Effector memory CD8-positive, alpha-beta T cell (primary cell): ENCODE measurements at regions not wholly inside any gene's neighbourhood (a gene's known extent, or its start where the extent isn't known, plus 50 kb on each side); places are given as distances from the start of the nearest gene placed in this dataset.

Experiments
- ATAC-seq: fragments of 150-1000 bp; cut with Tn5 transposase; replicated peaks from 2 replicates; pipeline ENCODE4 v1.10.0; 2021; ENCODE audit warnings: mild to moderate bottlenecking, moderate library complexity
- DNase-seq, 3 experiments: peaks; one replicate each; pipeline ENCODE4 v3.0.0; 2021
- H3K27ac Mint-ChIP-seq, 2 donors: one replicate each; pipeline ENCODE4 v1.8.0; 2022; ENCODE audit warnings: mild to moderate bottlenecking in 2 of 2, mixed read lengths in 2 of 2, moderate library complexity in 2 of 2
- H3K27me3 Mint-ChIP-seq, 2 donors: one replicate each; pipeline ENCODE4 v1.8.0; 2022; ENCODE audit warnings: mixed read lengths in 2 of 2
- H3K36me3 Mint-ChIP-seq: one replicate; pipeline ENCODE4 v1.8.0; 2022; ENCODE audit warnings: mild to moderate bottlenecking, moderate library complexity, mixed read lengths; ENCODE audit not compliant: insufficient read depth
- H3K4me1 Mint-ChIP-seq, 2 donors: one replicate each; pipeline ENCODE4 v1.8.0; 2022; ENCODE audit warnings: low read depth in 2 of 2, mixed read lengths in 2 of 2
- H3K4me3 Mint-ChIP-seq, 2 donors: one replicate each; pipeline ENCODE4 v1.8.0; 2022; ENCODE audit warnings: mild to moderate bottlenecking in 2 of 2, mixed read lengths in 2 of 2, moderate library complexity in 2 of 2
- H3K9me3 Mint-ChIP-seq, 2 donors: one replicate each; pipeline ENCODE4 v1.8.0; 2022; ENCODE audit warnings: mixed read lengths in 2 of 2

DNA sequence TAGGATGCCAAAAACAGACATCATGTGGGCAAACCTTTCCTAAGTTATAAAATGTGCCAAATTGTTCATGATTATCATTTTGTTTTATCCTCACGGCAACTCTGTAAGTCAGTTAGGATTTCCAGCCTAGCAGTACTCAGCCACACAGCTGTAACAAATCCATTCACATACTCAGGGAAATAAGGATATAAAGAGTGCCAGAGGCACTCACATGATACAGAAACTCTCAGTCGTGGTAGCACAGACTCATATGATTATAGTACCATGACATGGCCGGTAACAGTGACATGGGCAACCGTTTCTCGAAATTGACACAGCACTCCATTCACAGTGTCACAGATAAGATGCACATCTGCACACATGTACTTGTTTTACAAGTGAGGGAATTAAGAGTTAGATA, 344.2 kb downstream of the LRIG3 start:
- H3K4me1 Mint-ChIP-seq, result no peaks in the 10 kb centered on the region
- H3K36me3 Mint-ChIP-seq, result no peaks in the 10 kb centered on the region
- H3K27me3 Mint-ChIP-seq, result no peaks in the 10 kb centered on the region
- H3K9me3 Mint-ChIP-seq, result peaks cover 0 to 5% of the 10 kb centered on the region in 2 donors
- no peak overlapping the region for H3K27ac Mint-ChIP-seq
- ATAC-seq (no peak), DNase-seq (no peak)
- no peak overlapping the region for H3K4me3 Mint-ChIP-seq

DNA sequence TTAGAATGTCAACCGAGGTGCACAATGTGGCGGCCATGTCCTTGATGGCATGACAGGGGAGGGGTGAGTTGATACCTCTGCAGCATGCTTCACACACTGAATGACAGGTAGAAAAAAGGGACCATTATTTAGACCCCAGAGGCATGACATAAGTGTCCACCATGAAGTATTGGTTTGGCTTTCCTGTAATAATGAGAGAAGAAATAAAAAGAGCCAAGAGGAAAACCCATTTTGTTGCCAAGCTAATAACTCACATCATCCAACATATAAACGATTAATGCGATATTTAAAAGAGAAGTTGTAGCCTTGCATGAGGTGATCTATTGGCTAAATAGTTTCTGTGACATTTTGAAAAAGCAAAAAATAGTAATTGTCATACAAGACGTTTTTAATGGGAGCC, 343.4 kb downstream of the LRIG3 start:
- H3K36me3 Mint-ChIP-seq, result no peaks in the 10 kb centered on the region
- H3K27ac Mint-ChIP-seq, result no peak overlapping the region
- DNase-seq (no peak), ATAC-seq (no peak)
- H3K27me3 Mint-ChIP-seq, result no peaks in the 10 kb centered on the region
- H3K4me3 Mint-ChIP-seq, result no peak overlapping the region
- peaks cover 0 to 5% of the 10 kb centered on the region in 2 donors for H3K9me3 Mint-ChIP-seq
- no peaks in the 10 kb centered on the region for H3K4me1 Mint-ChIP-seq

DNA sequence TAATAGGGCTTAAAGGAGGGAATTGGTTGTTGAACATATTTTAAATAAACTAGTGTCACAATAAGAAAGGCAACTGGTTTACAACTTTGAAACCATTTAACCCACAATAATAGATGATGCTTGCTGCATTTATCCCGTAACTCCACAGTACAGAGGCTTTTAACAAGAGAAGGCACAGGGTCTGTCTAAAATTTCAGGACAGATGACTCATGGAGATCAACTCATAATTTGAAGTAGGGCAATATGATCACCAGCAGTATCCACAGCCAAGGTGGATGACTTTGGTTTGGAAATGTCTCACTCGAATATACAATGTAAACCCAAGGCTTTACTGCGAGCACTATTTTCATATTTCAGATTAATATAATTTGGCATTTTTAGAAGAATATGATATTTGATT, 340.2 kb downstream of the LRIG3 start:
- Mint-ChIP-seq H3K4me3 (no peak overlapping the region), H3K27me3 (no peaks in the 10 kb centered on the region), H3K4me1 (no peaks in the 10 kb centered on the region), H3K9me3 (peaks cover 0 to 10% of the 10 kb centered on the region in 2 donors), H3K27ac (no peak overlapping the region), H3K36me3 (no peaks in the 10 kb centered on the region)
- ATAC-seq (no peak), DNase-seq (no peak)

DNA sequence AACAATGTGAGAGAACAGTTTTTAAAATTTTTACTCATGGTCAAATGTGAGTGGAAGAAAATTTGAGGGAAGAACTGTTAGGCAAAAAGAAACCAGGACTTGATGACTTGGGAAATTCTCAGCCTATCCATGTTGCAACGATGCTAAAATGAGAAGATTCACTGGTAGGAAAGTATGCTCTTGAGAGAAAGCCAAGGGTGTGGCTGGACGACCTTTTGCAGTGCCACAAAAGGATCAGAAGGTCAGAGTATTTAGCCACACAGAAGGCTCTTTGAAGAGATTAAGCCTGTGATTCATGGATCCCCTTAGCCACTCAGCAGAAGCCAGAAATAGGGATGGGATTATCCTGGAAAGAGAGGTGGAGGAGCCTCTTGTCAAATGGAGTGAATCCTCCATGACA, 336.8 kb downstream of the LRIG3 start:
- no peaks in the 10 kb centered on the region for H3K27me3 Mint-ChIP-seq
- no peak for DNase-seq
- no peak overlapping the region for H3K27ac Mint-ChIP-seq

DNA sequence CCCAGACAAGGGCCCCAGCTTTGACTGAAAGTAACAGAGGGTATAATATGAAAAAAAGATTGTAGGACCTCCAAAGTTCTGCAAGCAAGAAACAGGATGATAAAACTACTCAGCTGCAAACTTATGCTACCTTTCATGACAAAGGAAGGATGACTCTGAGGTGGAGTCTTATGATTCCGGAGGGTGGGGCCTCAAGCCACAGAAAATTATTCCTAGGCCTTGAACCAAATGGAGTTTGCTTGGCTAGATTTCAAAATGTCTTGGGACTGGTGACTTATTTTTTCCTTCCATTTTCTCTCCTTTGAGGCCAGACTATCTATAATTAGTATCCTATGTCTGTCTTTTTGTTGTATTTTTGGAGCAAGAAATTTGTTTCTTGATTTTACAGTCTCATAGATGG, 336.4 kb downstream of the LRIG3 start:
- H3K4me3 Mint-ChIP-seq, result no peak overlapping the region
- no peaks in the 10 kb centered on the region for H3K4me1 Mint-ChIP-seq
- H3K27ac Mint-ChIP-seq, result no peak overlapping the region
- H3K36me3 Mint-ChIP-seq, result no peaks in the 10 kb centered on the region
- H3K9me3 Mint-ChIP-seq, result peaks cover 0 to 9% of the 10 kb centered on the region in 2 donors
- ATAC-seq (no peak), DNase-seq (no peak)
- H3K27me3 Mint-ChIP-seq, result no peaks in the 10 kb centered on the region

More for the DNA sequence above, 336.8 kb downstream of the LRIG3 start:
- Mint-ChIP-seq H3K36me3 (no peaks in the 10 kb centered on the region), H3K4me3 (no peak overlapping the region), H3K4me1 (no peaks in the 10 kb centered on the region), H3K9me3 (peaks cover 0 to 9% of the 10 kb centered on the region in 2 donors)
- ATAC-seq, result no peak

DNA sequence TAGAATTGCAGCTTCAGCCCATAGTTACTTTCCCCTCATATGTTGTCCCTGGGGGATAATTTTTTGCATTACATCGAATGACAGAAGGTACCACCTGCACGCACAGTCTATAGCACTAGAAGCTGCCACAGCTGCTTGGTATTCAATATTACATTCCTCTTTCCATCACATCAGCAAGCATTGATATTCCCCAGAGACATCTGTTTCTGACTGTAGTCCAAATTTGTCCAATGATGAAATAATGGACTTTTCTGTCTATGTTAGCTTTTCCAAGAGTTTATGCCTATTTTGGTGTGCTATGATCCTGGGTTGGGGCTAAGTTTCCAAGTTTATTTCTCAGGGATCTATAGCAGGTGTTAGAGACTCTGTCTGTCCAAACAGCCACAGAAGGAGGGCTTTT, 335.4 kb downstream of the LRIG3 start:
- DNase-seq (no peak), ATAC-seq (no peak)
- Mint-ChIP-seq H3K9me3 (peaks cover 0 to 9% of the 10 kb centered on the region in 2 donors), H3K4me3 (no peak overlapping the region), H3K27ac (no peak overlapping the region), H3K4me1 (no peaks in the 10 kb centered on the region), H3K36me3 (no peaks in the 10 kb centered on the region), H3K27me3 (no peaks in the 10 kb centered on the region)

DNA sequence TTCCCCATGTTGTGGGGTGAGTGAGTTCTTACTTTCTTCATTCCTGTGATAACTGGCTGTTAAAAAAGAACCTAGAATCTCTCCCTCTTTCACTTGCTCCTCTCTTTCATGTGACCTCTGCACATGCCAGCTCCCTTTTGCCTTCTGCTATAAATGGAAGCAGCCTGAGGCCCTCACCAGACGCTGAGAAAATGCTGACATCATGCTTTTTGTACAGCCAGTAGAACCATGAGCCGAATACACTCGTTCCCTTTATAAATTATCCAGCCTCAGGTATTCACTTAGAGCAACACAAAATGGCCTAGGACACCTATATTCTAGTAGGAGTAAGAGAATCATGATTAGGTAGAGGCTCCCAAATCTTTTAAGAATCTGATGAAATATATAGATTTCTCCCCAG, 333.5 kb downstream of the LRIG3 start:
- no peak overlapping the region for H3K4me3 Mint-ChIP-seq
- no peaks in the 10 kb centered on the region for H3K4me1 Mint-ChIP-seq
- no peaks in the 10 kb centered on the region for H3K36me3 Mint-ChIP-seq
- no peak for ATAC-seq
- no peak overlapping the region for H3K27ac Mint-ChIP-seq
- no peak for DNase-seq
- H3K9me3 Mint-ChIP-seq, result peaks cover 0 to 9% of the 10 kb centered on the region in 2 donors
- H3K27me3 Mint-ChIP-seq, result no peaks in the 10 kb centered on the region

DNA sequence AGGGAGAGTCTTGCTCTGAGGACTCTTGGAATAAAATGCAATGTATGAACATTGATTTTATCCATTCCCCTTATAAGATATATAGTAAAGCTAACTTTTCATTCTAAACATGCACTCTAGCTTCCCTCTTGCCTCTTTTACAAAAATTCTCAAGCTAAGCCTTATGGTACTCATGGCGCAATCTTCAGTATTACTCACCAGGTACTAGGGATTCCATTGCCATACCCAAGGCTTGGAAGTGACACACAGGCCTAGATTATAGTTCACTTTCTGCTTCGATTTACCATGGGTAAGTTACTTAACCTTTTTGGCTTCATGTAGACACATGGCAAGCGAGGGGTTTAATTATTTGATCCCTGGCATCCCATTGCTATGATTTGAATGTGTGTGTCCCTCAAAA, 331.5 kb downstream of the LRIG3 start:
- Mint-ChIP-seq H3K4me3 (no peak overlapping the region), H3K27ac (no peak overlapping the region), H3K4me1 (no peaks in the 10 kb centered on the region), H3K27me3 (no peaks in the 10 kb centered on the region), H3K9me3 (peaks cover 0 to 4% of the 10 kb centered on the region in 2 donors), H3K36me3 (no peaks in the 10 kb centered on the region)
- DNase-seq, result no peak
- no peak for ATAC-seq

DNA sequence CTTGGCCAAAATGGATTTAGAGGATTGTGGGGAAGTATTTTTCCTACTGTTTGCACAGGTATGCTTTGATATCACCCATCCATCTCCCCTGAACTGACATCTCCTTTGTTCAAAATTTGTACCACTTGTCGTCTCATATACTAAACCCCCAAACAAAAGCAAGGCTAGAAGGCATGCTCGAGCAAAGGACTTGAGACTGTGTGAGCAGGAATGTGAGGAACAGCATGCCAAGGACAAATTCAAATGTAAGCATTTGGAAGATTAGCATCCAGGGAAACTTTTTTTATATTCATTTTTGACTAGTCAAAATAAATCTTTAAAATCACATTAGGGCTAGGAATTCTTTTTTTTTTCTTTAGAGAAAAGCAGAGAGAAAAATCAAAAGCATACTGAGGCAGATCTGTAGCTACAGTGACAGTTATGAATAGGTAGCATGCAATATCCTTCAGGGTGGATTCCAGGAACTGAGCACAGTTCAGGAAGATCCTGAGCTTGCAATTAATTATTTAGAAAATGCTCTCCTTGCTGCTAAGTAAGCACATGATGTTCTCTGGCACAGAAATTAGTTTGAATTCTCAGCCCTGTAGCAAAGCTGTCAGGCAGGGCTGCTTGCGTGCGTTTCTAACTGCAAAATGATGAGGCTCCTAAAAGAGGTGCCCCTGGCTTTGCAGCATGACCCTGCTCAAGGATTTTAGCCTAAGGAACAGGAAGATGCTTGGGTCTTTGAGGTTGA, 327.7 kb downstream of the LRIG3 start:
- Mint-ChIP-seq H3K4me1 (no peaks in the 10 kb centered on the region), H3K9me3 (no peaks in the 10 kb centered on the region), H3K36me3 (no peaks in the 10 kb centered on the region), H3K27ac (no peak overlapping the region), H3K4me3 (no peak overlapping the region), H3K27me3 (no peaks in the 10 kb centered on the region)
- no peak for ATAC-seq
- no peak for DNase-seq

DNA sequence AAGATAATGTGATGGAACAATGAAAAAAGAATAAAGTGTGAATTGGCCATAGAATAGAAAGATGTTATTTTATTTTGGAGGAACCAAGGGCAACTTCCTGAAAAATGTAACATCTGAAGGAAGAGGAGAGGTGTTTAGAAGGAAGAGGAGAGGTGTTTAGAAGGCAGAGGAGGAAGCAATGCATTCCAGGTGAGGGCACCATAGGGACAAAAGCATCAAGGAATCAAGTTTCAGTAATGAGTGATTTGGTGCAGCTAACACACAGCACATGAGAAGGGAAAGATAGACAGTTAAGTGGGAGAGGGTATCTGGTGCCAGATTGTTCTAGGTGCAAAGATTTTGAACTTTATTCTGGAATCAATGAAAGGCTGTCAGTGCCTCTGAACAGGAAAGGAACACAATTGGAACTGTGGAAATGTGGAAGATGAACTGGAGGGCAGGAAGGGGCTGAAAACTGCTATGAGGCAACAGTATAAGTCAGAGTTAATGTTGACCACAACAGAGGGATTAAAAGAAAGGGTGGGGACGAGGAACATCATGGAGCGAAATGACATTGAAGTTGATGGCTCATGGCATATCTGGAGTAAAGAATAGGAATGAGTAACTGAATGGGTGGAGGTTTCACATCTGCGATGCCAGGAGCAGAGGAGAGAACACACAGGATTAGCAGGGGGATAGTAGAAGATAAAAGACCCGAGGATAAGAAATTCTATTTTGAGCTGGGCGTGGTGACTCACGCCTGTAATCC, 326.6 kb downstream of the LRIG3 start:
- H3K36me3 Mint-ChIP-seq, result no peaks in the 10 kb centered on the region
- DNase-seq (no peak), ATAC-seq (no peak)
- H3K4me1 Mint-ChIP-seq, result no peaks in the 10 kb centered on the region
- no peak overlapping the region for H3K27ac Mint-ChIP-seq
- H3K27me3 Mint-ChIP-seq, result no peaks in the 10 kb centered on the region
- no peaks in the 10 kb centered on the region for H3K9me3 Mint-ChIP-seq
- no peak overlapping the region for H3K4me3 Mint-ChIP-seq

DNA sequence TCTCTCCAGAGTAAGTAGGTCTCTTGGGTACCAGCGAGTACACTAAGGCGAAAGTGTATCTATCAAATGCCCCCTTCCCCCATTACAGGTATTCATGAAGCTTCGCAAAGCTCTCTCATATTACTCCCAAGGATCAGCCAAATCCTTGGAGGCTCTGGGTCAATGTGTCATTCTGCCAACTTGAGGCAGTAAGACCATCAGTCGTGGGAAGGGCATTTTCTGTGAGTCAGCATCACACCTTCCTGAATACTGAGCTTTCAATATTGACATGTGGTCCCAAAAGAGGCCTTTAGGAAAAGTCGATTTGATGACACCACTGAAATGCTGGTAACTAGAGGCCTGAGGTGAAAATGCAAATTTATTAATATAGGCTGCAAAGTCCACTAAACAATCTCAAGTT, 323.9 kb downstream of the LRIG3 start:
- H3K36me3 Mint-ChIP-seq, result no peaks in the 10 kb centered on the region
- no peaks in the 10 kb centered on the region for H3K27me3 Mint-ChIP-seq
- H3K4me1 Mint-ChIP-seq, result no peaks in the 10 kb centered on the region
- no peak overlapping the region for H3K27ac Mint-ChIP-seq
- no peak for DNase-seq
- no peak overlapping the region for H3K4me3 Mint-ChIP-seq
- ATAC-seq, result no peak
- H3K9me3 Mint-ChIP-seq, result no peaks in the 10 kb centered on the region

DNA sequence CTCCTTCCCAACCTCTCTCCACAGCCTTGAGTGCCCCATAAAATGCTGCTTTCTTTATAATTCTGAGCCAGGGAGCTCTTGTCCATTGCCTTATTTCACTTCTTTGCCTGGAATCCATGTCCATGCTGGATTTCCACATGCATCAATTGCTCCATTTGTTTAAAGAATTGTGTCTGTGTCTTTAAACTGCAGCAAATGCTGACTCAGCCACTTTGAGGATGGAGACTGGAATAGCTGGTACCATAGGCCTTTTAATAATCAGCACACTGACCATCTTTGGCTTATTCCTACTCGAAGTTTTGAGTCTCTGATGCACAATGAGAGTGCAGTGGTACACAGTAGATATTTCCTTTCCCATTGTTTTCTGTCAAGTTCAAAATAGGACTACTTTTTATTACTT, 318.8 kb downstream of the LRIG3 start:
- peaks cover 0 to 4% of the 10 kb centered on the region in 2 donors for H3K9me3 Mint-ChIP-seq
- DNase-seq, result no peak
- H3K27ac Mint-ChIP-seq, result no peak overlapping the region
- H3K36me3 Mint-ChIP-seq, result no peaks in the 10 kb centered on the region
- no peaks in the 10 kb centered on the region for H3K27me3 Mint-ChIP-seq
- no peak overlapping the region for H3K4me3 Mint-ChIP-seq
- ATAC-seq, result no peak
- H3K4me1 Mint-ChIP-seq, result no peaks in the 10 kb centered on the region

DNA sequence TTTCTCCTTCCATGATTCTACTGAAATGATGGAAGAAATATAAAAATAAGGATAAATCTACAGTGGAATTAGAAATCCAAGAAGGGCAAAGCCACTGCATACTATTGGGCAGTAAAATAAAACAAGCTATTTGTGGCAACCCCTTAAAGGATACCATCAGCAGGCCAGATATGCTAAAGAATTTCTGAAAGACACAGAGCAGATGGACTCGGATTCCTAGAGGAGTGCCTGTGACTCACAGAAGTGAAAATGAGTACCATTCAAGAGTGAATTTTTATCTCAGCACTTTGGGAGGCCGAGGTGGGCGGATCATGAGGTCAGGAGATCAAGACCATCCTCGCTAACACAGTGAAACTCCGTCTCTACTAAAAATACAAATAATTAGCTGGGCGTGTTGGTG, 318.1 kb downstream of the LRIG3 start:
- no peak overlapping the region for H3K27ac Mint-ChIP-seq
- H3K4me3 Mint-ChIP-seq, result no peak overlapping the region
- no peaks in the 10 kb centered on the region for H3K36me3 Mint-ChIP-seq
- H3K4me1 Mint-ChIP-seq, result no peaks in the 10 kb centered on the region
- H3K27me3 Mint-ChIP-seq, result no peaks in the 10 kb centered on the region
- ATAC-seq (no peak), DNase-seq (no peak)
- H3K9me3 Mint-ChIP-seq, result peaks cover 2 to 4% of the 10 kb centered on the region in 2 donors

DNA sequence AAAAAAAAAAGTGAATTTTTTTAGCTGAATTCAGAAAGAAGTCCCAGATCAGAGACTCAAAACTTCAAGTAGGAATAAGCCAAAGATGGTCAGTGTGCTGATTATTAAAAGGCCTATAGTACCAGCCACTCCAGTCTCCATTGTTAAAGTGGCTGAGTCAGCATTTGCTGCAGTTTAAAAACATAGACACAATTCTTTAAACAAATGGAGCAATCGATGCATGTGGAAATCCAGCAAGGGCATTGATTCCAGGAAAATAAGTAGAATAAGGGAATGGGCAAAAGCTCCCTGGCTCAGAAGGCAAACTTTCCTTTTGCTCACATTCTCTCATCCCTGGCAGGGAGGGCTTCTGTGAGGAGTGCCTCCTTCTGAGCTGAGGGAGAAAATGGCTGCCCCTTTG, 317.6 kb downstream of the LRIG3 start:
- ATAC-seq (no peak), DNase-seq (no peak)
- Mint-ChIP-seq H3K27me3 (no peaks in the 10 kb centered on the region), H3K4me3 (no peak overlapping the region), H3K4me1 (no peaks in the 10 kb centered on the region), H3K27ac (no peak overlapping the region), H3K9me3 (peaks cover 4 to 7% of the 10 kb centered on the region in 2 donors), H3K36me3 (no peaks in the 10 kb centered on the region)
